ENCODE measurements at regions not wholly inside any gene's neighbourhood (a gene's known extent, or its start where the extent isn't known, plus 50 kb on each side); places are given as distances from the start of the nearest gene placed in this dataset.

GRCh38 chr2:56688661-56689060 lies 504.9 kb downstream of the CCDC85A start:
- no peak overlapping the region for H3K4me3 ChIP-seq (ENCODE audit: low read depth in 1 of 2, low read length in 1 of 2)
- no peaks in the 10 kb centered on the region for H3K36me3 ChIP-seq
- H3K27me3 ChIP-seq: no peaks in the 10 kb centered on the region
- no peak for TF ChIP-seq CTCF (IDR thresholded peaks at IDR 0.05)
- H3K4me1 ChIP-seq (ENCODE audit: control insufficient read depth in 1 of 2, insufficient read depth in 1 of 2, low read depth in 1 of 2, low read length in 1 of 2): no peaks in the 10 kb centered on the region
- H3K9me3 ChIP-seq: peaks cover 3% of the 10 kb centered on the region
- H3K27ac ChIP-seq: no peak overlapping the region

GRCh38 chr2:56693501-56693900 lies 509.7 kb downstream of the CCDC85A start:
- Histone ChIP-seq H3K4me1 (ENCODE audit: control insufficient read depth in 1 of 2, insufficient read depth in 1 of 2, low read depth in 1 of 2, low read length in 1 of 2) (no peaks in the 10 kb centered on the region), H3K36me3 (no peaks in the 10 kb centered on the region), H3K4me3 (ENCODE audit: low read depth in 1 of 2, low read length in 1 of 2) (no peak overlapping the region), H3K27me3 (no peaks in the 10 kb centered on the region), H3K27ac (no peak overlapping the region), H3K9me3 (no peaks in the 10 kb centered on the region)
- no peak for TF ChIP-seq CTCF (IDR thresholded peaks at IDR 0.05)

- H3K4me3 ChIP-seq (ENCODE audit: low read depth in 1 of 2, low read length in 1 of 2): no peak overlapping the region
- H3K27ac ChIP-seq: no peak overlapping the region
- H3K9me3 ChIP-seq: no peaks in the 10 kb centered on the region
- no peaks in the 10 kb centered on the region for H3K27me3 ChIP-seq
- H3K36me3 ChIP-seq: no peaks in the 10 kb centered on the region
- no peaks in the 10 kb centered on the region for H3K4me1 ChIP-seq (ENCODE audit: control insufficient read depth in 1 of 2, insufficient read depth in 1 of 2, low read depth in 1 of 2, low read length in 1 of 2)
- TF ChIP-seq CTCF (IDR thresholded peaks at IDR 0.05): no peak
These were observed 519.2 kb downstream of the CCDC85A start for GRCh38 chr2:56703001-56703400.

GRCh38 chr2:56705713-56706112 lies 521.9 kb downstream of the CCDC85A start:
- Histone ChIP-seq H3K9me3 (no peaks in the 10 kb centered on the region), H3K27ac (no peak overlapping the region), H3K27me3 (no peaks in the 10 kb centered on the region), H3K4me1 (ENCODE audit: control insufficient read depth in 1 of 2, insufficient read depth in 1 of 2, low read depth in 1 of 2, low read length in 1 of 2) (no peaks in the 10 kb centered on the region), H3K36me3 (no peaks in the 10 kb centered on the region), H3K4me3 (ENCODE audit: low read depth in 1 of 2, low read length in 1 of 2) (no peak overlapping the region)
- TF ChIP-seq CTCF (IDR thresholded peaks at IDR 0.05): no peak

GRCh38 chr2:56707218-56707617 lies 523.4 kb downstream of the CCDC85A start:
- no peaks in the 10 kb centered on the region for H3K27me3 ChIP-seq
- no peaks in the 10 kb centered on the region for H3K9me3 ChIP-seq
- H3K4me1 ChIP-seq (ENCODE audit: control insufficient read depth in 1 of 2, insufficient read depth in 1 of 2, low read depth in 1 of 2, low read length in 1 of 2): no peaks in the 10 kb centered on the region
- H3K27ac ChIP-seq: no peak overlapping the region
- H3K4me3 ChIP-seq (ENCODE audit: low read depth in 1 of 2, low read length in 1 of 2): no peak overlapping the region
- H3K36me3 ChIP-seq: no peaks in the 10 kb centered on the region
- TF ChIP-seq CTCF (IDR thresholded peaks at IDR 0.05): no peak

- no peak for TF ChIP-seq CTCF (IDR thresholded peaks at IDR 0.05)
- Histone ChIP-seq H3K4me3 (ENCODE audit: low read depth in 1 of 2, low read length in 1 of 2) (no peak overlapping the region), H3K4me1 (ENCODE audit: control insufficient read depth in 1 of 2, insufficient read depth in 1 of 2, low read depth in 1 of 2, low read length in 1 of 2) (no peaks in the 10 kb centered on the region), H3K36me3 (no peaks in the 10 kb centered on the region), H3K27me3 (no peaks in the 10 kb centered on the region), H3K27ac (no peak overlapping the region), H3K9me3 (no peaks in the 10 kb centered on the region)
These were observed 523.9 kb downstream of the CCDC85A start for GRCh38 chr2:56707650-56708049.

Data from neutrophil (primary cell).